DMS53 (cell line): ENCODE measurements at regions not wholly inside any gene's neighbourhood (a gene's known extent, or its start where the extent isn't known, plus 50 kb on each side); places are given as distances from the start of the nearest gene placed in this dataset.
A peak's percentile ranks its signal among the peaks of the same experiment; 100 is the strongest.

Experiments used
- DNase-seq: peaks from one replicate; lab custom pipeline; 2025; lab: John Stamatoyannopoulos, UW

GRCh38 chr4:19403786-19404370 is 847.8 kb upstream of the SLIT2 start:
- DNase-seq = no peak

DNA sequence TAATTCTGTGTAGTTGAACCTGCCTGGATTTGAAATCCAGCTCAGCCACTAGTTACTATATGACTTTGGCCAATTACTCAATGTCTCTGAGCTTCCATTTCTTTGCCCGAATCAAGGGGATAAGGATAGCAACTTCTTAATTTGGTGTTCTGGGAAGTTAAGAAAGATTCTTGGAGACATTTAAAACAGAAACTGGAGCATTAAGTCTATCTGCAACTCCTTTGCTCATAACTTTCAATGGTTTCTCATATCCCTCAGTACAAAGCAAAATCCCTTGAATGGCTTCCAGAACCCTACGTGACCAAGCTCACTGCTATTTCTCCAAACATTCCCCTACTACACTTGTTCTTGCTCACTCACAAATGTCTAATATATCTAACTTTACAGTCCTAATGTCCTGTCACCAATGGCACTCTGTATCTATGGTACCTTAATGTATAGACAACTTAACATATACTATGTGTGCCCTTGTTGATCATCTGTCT is 849.1 kb upstream of the SLIT2 start:
- DNase-seq = no peak

- no peak for DNase-seq
Measured at GRCh38 chr4:19401301-19402080, 850.2 kb upstream of the SLIT2 start.

DNA sequence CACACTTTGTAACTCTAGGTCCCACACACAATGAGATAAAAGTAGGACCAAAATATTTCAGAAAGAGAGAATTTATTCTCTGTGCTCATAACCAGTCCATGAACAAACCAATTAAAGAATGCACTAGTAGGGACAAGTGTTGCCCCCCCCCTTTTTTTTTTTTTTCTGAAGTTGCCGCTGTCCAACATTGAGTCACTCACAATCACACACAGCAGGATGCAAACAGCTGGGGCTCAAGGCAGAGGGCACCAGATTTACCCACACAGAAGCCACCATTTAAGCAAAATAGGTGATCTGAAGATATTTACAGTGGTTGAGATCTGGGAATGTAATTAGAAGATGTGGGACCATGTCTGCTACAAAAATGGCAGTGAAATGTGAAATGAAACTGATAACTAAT is 850.9 kb upstream of the SLIT2 start:
- DNase-seq = no peak

DNA sequence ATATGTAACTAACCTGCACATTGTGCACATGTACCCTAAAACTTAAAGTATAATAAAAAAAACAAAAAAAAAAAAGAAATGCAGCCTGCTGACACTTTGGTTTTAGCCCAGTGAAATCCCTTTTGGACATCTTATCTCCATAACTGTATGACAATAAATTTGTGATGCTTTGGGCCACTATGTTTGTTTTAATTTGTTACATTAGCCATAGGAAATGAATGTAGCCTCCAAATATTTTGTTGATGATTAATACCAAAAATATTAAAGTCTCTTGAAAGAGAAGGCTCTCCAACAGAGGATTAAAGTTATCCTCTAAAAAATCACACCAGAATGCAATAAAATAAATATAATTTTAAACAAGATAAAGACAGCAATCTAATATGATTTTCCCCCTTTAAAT is 852.7 kb upstream of the SLIT2 start:
- no peak for DNase-seq

- DNase-seq = no peak
Measured at GRCh38 chr4:19386786-19387185, 864.9 kb upstream of the SLIT2 start.

DNA sequence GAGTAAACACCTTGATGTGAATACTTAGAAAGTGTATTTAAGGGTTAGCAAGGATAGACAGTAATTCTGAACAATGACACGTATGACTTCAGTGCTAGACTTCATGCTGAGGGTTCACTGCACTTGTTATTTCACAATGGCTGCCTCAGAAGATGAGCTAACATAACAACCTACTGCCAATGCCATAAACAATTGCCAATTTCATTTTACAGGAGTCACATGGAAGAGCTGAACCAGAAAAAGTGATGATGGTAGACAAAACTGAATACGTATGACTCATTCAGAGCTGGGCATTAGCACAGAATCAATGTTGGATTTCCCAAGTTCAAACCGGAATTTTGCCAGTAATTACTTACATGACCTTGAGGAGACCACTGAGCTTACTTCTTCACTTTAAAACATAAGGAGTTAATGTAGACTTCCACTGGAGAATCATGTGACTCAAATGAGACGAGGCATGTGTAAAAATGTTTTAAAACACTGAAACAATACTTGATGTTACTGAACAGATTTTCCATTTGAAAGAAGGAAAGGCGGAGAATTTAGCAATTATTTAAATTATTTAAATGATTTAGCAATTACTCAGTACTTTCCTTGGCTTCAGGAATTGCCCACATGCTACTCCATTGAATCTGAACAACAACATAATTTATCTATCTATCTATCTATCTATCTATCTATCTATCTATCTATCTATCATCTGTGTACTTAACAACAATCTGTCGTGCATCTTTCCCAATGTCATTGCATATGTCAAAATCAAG is 868.5 kb upstream of the SLIT2 start:
- no peak for DNase-seq

GRCh38 chr4:19381068-19381467 is 870.6 kb upstream of the SLIT2 start:
- no peak for DNase-seq

GRCh38 chr4:19380600-19380999 is 871.1 kb upstream of the SLIT2 start:
- no peak for DNase-seq

DNA sequence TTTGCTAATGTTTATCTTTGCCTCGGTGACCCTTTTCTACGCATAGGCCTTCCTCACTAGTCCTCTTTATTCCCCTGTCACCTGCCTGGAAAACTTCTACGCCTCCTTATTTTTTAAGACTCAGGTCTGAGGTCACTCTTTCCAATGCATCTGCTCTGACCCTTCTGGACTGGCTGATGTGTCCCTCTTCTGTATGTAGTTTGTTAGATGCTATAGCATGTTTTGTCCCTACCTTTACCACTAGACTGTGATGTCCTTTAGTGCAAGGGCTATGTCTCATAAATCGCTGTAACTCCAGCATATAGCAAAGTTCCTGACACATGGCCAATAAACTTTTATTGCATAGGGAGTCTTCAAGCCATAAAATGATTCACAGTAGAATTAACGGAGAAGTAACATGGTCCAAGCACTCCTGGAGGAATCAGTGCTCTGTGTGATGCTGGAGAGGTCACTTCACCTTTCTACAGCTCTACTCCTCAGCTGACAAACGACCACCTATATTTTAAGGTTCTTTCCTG is 872.5 kb upstream of the SLIT2 start:
- DNase-seq = no peak

DNA sequence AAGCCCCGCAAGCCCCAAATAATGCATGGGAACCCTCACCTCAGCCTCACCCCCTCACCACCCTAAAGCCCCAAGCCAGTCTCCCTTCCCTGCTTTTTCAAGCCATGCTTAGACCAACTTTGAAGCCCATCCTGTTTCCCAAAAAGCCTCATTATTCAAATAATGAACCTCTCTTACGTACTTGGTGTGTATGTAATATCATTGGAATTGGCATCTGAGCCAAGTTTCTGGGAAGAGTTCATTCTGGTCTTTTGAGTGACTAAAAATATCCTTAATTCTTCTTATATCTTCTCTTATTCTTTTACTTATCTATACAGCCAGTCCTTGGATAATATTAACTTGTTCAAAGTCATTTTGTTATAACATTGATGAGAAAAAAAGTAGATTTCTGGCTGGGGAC is 875.8 kb upstream of the SLIT2 start:
- no peak for DNase-seq

GRCh38 chr4:19375136-19375804 is 876.4 kb upstream of the SLIT2 start:
- peak; percentile 12 for DNase-seq

DNA sequence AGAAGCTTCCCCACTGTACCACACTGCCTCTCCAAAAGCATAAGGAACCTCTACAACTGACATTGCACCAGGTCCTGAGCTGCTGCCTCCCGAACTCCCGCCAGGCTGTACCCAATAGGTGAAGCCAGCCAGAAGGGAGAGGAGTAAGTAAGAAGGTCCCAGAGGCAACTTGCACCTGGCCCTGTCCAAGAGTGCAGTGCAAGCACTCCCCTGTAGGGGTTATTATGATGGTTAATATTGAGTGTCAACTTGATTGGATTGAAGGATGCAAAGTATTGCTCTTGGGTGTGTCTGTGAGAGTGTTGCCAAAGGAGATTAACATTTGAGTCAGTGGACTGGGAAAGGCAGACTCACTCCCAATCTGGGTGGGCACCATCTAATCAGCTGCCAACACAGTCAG is 879.3 kb upstream of the SLIT2 start:
- peak; percentile 17 for DNase-seq

GRCh38 chr4:19368800-19369199 is 882.9 kb upstream of the SLIT2 start:
- DNase-seq = no peak

GRCh38 chr4:19366916-19367315 is 884.8 kb upstream of the SLIT2 start:
- no peak for DNase-seq

GRCh38 chr4:19358015-19358414 is 893.7 kb upstream of the SLIT2 start:
- no peak for DNase-seq

- DNase-seq = no peak
Measured at GRCh38 chr4:19349416-19349815, 902.3 kb upstream of the SLIT2 start.

DNA sequence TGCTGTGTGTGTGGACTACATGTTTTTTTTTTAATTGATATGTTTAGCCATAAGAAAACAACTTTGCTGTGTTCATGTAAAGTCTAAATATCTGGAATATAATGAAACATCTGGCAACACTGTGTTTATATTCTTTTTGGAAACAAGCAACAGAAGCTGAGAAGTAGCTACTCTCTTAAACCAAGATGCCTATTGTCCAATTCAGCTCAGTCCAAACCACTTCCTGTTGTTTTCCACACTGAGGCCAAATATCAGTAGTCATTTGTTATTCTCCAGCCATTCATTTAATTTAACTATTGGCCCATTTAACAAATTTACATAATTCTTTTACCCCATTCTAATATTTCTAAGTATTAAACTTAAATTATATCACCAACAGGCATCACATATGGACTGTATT is 903.0 kb upstream of the SLIT2 start:
- no peak for DNase-seq

- DNase-seq = no peak
Measured at GRCh38 chr4:19346636-19347035, 905.1 kb upstream of the SLIT2 start.

DNA sequence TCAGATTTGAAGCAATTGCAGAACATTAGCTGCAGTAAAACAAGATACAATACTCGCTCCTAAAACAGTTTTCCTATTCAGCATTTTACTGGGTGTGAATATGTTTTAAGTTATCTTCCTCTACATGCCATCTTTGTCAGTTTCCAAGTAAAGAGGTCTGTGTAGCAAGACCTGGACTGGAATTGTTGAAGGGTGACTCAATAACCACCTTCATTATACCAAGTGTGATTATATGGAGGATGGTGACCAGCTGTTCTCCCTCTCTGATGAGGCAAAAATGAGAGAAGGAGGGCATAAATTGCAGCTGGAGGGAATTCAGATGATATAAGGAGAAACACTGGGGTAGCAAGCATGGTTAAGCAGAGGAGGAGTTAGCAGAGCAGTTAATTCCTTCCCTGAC is 922.1 kb upstream of the SLIT2 start:
- DNase-seq = no peak

DNA sequence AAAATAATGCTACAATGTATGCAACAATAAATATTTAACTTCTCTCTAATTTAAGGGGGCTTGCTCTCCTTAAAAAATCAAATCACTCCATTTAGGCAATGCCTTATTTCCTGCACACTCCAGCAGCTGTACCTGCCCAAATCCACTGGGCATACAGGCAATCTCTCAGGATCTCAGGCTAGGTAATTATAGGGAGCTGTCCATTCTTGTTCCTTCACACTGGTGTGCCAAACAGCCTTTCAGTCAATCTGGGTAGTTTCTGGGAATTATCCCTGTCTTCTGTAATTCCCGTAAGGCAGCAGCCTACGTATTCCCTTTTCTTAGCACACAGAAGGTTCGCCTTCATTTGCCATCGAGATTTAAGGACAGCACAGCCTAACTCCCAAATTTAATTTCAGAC is 922.6 kb upstream of the SLIT2 start:
- DNase-seq = no peak

- DNase-seq = no peak
Measured at GRCh38 chr4:19327364-19327763, 924.3 kb upstream of the SLIT2 start.
